ENCODE measurements at regions not wholly inside any gene's neighbourhood (a gene's known extent, or its start where the extent isn't known, plus 50 kb on each side); places are given as distances from the start of the nearest gene placed in this dataset.

DNA sequence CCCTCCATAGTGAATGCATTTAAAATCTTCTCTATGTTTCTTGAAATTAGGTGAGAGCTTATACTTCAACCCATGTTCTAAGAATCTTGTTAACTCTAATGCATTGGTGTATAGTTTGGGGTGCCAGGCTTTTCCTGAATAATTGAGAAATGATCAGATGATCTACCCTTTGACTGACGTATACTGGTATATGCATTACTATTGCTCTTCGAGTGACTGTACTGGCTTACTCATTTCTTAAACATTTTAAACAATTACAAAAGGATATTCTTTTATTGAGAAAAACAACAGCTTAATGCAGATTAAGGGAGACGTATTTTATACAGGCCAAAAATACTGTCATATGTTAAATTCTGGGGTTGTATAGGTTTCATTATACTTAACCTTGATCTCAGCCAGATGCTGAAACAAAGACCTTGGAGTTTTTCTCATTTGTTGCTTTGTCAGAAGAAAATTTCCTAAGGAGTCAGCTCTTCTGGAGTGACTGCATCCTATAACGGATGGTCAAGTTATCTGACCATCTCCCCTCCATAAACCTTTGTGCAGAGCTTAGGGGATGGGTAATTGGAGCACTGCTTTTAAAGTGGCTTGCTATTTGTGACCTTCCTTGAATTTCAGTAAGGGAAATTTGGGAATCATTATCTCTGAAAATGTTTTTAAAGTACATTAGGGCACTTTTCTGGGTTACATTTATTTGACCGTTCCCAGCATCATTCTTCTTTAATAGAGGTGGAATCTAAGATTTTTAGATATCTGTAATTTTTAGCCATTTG, 507.6 kb downstream of the PCNX1 start:
- TF ChIP-seq CTCF (IDR thresholded peaks at IDR 0.05) (no peak), POLR2A (IDR thresholded peaks at IDR 0.05) (no peak)
- Histone ChIP-seq H3K27me3 (no peaks in the 10 kb centered on the region), H3K36me3 (no peaks in the 10 kb centered on the region), H3K27ac (no peak overlapping the region), H3K4me1 (peaks cover 0 to 13% (median 0%) of the 10 kb centered on the region in 4 donors), H3K4me3 (no peak overlapping the region), H3K9me3 (no peaks in the 10 kb centered on the region)
- 84% methylated on average over 5 of the region's 5 CpGs for WGBS (ENCODE audit: insufficient coverage, low coverage, low lambda C conversion rate, missing lambda C conversion rate)
- ATAC-seq (no peak), DNase-seq (no peak)
- intact Hi-C loops (cut with DNase I): no loop called here

GRCh38 chr14:71415404-71415690, 508.1 kb downstream of the PCNX1 start:
- Histone ChIP-seq H3K36me3 (no peaks in the 10 kb centered on the region), H3K4me3 (no peak overlapping the region), H3K27ac (no peak overlapping the region), H3K4me1 (peaks cover 0 to 13% (median 0%) of the 10 kb centered on the region in 4 donors), H3K9me3 (no peaks in the 10 kb centered on the region), H3K27me3 (no peaks in the 10 kb centered on the region)
- 75% methylated on average over 1 of the region's 1 CpG for WGBS (ENCODE audit: insufficient coverage, low coverage, low lambda C conversion rate, missing lambda C conversion rate)
- TF ChIP-seq CTCF (IDR thresholded peaks at IDR 0.05) (no peak), POLR2A (IDR thresholded peaks at IDR 0.05) (no peak)
- DNase-seq (no peak), ATAC-seq (no peak)
- intact Hi-C loops (cut with DNase I): no loop called here

DNA sequence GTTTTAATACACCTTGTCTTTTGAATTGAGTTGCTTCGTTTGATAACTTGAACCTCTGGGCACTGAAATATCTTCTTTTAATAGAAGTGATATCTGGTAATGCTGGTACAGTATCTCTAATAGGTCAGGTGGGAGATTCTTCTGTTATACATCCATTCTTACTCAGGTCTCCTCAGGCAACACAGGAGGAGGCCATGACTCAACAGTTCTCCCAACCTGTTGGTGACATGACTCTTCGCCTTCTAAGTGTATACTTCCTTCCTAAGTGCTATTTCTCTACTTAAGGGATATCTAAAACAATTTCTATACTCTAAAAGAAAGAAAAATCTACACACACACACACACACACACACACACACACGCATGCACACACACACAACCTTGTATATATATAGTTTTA, 509.1 kb downstream of the PCNX1 start:
- no peak for ATAC-seq
- no peaks in the 10 kb centered on the region for H3K36me3 ChIP-seq
- no peak overlapping the region for H3K4me3 ChIP-seq
- no peaks in the 10 kb centered on the region for H3K27me3 ChIP-seq
- DNase-seq: no peak
- intact Hi-C loops (cut with DNase I): no loop called here
- 94% methylated on average over 2 of the region's 3 CpGs for WGBS (ENCODE audit: insufficient coverage, low coverage, low lambda C conversion rate, missing lambda C conversion rate)
- TF ChIP-seq POLR2A (IDR thresholded peaks at IDR 0.05): no peak
- no peak for TF ChIP-seq CTCF (IDR thresholded peaks at IDR 0.05)
- H3K4me1 ChIP-seq: peaks cover 0 to 3% (median 0%) of the 10 kb centered on the region in 4 donors
- H3K9me3 ChIP-seq: no peaks in the 10 kb centered on the region
- H3K27ac ChIP-seq: no peak overlapping the region

GRCh38 chr14:71418532-71419245, 511.4 kb downstream of the PCNX1 start:
- no peaks in the 10 kb centered on the region for H3K36me3 ChIP-seq
- no peaks in the 10 kb centered on the region for H3K27me3 ChIP-seq
- no peak for DNase-seq
- WGBS (ENCODE audit: insufficient coverage, low coverage, low lambda C conversion rate, missing lambda C conversion rate): 71% methylated on average over 8 of the region's 10 CpGs
- H3K27ac ChIP-seq: no peak overlapping the region
- no peak overlapping the region for H3K4me3 ChIP-seq
- H3K4me1 ChIP-seq: no peaks in the 10 kb centered on the region
- no peak for ATAC-seq
- intact Hi-C loops (cut with DNase I): no loop called here
- no peaks in the 10 kb centered on the region for H3K9me3 ChIP-seq
- TF ChIP-seq POLR2A (IDR thresholded peaks at IDR 0.05) (no peak), CTCF (IDR thresholded peaks at IDR 0.05) (no peak)

Data from right lobe of liver (tissue), 6 donors.